Hematopoietic multipotent progenitor cell treated with erythropoietin and hydrocortisone succinate and interleukin-3 and kit ligand, for 15 days (in vitro differentiated cells): ENCODE measurements at regions not wholly inside any gene's neighbourhood (a gene's known extent, or its start where the extent isn't known, plus 50 kb on each side); places are given as distances from the start of the nearest gene placed in this dataset.
"Not testable (repeated sequence)": the region's sequence is repeated elsewhere in the genome, so short reads cannot be mapped to it uniquely, and the experiment has no call there.

Experiments
- DNase-seq: peaks from one replicate; pipeline ENCODE4 v3.0.0-alpha.2; 2015; ENCODE audit warnings: low spot score

- no peak for DNase-seq
Observed at GRCh38 chr5:72692651-72693442, 123.6 kb upstream of the TNPO1 start.

DNA sequence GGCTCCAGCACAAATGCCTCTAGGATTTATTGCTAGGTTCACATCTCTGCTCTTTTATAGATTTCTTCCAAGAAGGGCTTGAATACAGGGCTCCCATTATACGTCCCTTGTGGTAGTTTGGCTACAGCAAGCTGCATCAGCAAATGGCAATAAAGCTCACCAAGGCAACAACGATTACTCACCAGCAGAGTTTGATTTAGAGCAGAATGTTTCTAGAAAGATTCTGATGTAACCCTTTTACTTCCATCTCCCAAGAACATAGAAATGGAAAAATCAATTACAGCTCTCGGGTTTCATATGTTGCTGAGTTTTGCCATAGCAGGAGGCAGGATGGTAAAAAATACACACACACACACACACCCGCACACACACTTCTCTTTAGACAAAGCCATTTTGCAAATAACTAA lies 124.2 kb upstream of the TNPO1 start:
- DNase-seq: no peak

DNA sequence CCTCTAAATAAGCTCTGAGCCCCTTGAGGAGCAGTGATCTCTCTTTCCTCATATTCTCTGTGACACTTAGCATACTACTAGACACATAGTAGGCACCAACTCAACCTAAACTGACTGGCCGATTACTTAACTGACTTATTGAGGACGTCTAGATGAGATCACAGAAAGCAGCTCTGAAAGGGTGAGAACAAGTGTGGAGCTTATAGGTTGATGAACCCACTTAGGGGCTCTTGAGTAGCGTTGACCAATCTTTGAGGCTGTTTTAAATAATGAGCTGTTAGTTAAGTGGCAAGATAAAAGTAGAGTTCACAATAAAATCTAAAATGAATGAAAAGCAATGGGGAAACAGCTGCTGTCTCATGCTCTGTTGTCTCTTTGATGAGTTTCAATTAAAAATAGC lies 124.7 kb upstream of the TNPO1 start:
- DNase-seq: no peak

DNA sequence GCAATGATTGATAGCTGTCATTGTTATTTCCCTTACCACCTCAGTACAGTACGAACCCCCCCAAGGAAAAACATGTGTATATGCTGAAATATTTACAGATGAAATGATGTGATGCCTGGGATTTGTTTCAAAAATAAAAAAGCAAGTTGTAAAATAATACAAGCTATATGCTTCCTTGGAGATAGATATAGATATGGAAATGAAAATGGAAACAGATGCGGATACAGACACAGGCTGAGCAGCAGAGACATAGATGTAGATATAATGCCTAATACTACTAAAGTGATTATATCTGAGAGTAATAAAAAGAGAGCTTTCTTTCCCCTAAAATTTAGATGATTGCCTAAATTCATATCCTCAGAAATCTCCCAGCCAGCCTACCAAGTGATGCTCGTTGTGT lies 127.5 kb upstream of the TNPO1 start:
- DNase-seq: no peak

- no peak for DNase-seq
Observed at GRCh38 chr5:72687288-72687687, 129.2 kb upstream of the TNPO1 start.

DNA sequence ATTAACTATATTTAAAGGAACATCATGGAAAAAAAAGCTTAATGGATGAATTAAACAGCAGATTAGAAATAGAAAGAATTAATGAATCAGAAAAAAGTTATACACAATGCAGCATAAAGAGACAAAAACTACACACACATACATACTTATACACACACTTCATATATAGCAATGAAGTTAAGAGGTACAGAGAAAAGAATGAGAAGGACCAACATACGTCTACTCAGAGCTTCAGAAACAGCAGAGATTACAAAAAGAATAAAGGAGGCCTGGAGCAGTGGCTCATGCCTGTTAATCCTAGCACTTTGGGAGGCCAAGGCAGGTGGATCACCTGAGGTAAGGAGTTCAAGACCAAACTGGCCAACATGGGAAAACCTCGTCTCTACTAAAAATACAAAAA lies 133.9 kb upstream of the TNPO1 start:
- DNase-seq: no peak

- no peak for DNase-seq
Observed at GRCh38 chr5:72681781-72682180, 134.7 kb upstream of the TNPO1 start.

DNA sequence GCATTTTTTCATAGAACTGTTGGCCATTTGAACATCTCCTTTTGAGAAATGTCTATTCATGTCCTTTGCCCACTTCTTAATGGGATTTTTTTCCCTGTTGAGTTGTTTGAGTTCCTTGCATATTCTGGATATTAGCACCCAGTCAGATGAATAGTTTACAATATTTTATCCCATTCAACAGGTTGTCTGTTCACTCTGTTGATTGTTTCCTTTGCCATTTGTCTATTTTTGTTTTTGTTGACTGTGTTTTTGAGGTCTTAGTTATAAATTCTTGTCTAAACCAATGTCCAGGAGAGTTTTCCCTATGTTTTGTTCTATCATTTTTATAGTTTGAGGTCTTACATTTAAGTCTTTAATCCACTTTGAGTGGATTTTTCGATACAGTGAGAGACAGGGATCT lies 139.0 kb upstream of the TNPO1 start:
- no peak for DNase-seq

DNA sequence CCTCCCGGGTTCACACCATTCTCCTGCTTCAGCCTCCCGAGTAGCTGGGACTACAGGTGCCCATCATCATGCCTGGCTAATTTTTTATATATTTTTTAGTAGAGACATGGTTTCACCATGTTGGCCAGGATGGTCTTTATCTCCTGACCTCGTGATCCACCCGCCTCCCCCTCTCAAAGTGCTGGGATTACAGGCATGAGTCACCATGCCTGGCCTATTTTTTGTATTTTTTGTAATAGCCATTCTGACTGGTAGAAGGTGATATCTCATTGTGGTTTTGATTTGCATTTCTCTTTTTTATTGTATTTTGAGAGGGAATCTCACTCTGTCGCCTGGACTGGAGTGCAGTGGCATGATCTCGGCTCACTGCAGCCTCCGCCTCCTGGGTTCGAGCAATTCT lies 139.6 kb upstream of the TNPO1 start:
- DNase-seq: not testable (repeated sequence)

- no peak for DNase-seq
Observed at GRCh38 chr5:72673623-72674022, 142.8 kb upstream of the TNPO1 start.

GRCh38 chr5:72673180-72673579 lies 143.3 kb upstream of the TNPO1 start:
- no peak for DNase-seq

DNA sequence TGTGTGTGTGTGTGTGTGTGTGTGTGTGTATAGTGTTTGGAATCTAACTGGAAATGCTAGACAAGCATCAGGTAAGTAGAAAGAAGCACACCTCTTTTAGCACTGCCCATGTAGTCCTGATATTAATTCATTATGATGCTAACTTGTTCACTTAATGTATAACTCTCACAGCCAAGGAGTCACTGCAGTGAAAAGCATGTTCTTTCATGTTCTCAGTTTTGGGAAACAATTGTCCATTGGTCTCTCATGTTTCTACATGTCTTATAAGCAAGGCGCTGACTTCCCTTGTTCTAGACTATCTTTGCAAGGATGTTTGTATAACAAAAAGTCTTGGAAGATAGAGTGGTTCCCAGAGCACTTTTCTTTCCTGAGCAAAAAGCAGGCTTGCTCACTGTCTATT lies 148.8 kb upstream of the TNPO1 start:
- no peak for DNase-seq

DNA sequence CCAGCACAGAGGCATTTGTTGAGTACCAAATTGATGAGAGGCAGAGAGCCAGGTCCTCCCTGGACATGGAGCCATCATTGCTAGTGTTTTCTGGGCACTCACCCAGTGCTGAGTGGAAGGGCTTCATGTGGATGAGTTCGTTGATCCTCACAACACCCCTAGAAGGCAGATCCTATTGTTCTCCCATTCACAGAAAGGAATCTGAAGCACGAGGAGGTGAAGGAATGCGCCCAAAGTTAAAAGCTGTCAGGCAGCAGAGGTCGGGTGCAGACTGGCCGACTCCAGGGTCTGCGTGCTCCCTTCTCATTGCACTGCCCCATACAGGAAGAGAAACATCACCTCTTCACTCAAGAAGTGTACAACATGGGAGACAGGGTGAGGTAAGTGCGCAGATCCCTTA lies 153.5 kb upstream of the TNPO1 start:
- DNase-seq: no peak

- DNase-seq: no peak
Observed at GRCh38 chr5:72662305-72662704, 154.2 kb upstream of the TNPO1 start.

DNA sequence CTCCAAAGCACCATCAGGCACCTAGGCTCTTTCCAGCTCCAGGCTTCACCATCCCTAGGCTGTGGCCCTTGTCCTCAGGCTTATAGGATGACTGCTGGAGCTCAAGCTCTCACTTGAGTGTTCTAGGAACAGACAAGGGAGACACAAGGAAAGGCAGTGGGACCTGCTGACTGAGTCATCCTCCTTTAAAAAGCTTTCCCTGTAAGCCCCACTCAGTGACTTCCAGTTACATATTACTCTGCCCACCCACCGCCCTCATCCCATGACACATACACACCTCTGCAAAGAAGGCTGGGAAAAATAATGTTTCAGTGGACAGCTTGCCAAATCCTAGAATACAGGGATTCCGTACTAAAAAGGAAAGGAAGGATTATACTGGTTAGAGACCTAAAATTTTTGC lies 154.2 kb upstream of the ZNF366 start:
- DNase-seq: no peak

DNA sequence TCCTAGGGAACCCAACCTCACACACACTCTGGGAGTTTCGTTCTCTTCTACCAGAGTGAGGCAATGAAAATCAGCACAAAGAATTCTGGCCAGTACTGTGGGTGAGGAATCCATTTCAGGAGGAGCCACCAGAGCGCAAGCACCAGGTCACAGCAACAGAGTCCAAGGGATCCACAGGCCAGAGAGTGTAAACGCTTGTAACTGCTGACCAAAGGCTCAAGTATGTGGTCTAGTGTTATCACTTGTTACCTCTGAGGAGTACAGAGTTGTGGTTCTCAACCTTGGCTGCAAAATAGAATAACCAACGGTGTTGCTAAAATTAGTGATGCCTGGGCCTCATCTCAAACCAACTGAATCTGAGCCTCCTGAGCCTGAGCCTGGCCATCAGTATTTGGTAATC lies 152.5 kb upstream of the ZNF366 start:
- no peak for DNase-seq

DNA sequence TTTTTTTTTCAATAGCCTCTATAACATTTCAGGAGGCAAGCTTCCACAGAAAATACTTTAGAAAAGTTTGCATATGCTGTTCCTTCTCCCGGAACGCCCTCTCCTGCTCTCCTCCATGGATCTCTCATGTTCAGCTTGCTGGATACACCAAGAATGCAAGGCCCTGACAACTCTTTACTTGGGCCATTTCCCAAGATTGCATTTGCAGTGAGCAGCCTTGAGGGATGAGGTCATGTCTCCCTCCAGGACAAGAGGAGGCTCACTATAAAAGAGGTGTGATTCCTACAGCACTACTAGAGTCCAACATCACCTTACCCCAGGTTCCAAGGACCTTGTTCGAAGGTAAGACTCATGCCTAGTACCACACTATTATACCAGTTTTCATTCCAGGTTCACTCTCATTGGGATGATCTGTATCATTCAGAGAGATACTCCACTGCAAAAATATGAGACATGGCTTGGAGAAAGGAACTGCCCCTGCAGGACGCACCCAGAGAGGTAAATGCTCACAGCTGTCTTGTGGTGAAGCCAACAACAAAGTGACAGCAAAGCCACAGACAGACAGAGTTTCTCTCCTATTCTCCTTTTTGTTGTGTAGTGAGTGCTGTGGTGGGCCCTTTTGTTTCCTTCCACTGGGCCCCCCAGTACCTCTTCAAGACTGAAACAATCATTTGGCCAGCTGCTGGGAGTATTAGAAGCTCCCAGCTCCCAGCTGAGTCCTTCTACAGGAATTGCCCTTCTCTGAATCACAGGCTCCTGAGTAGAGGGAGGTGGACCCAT lies 151.7 kb upstream of the ZNF366 start:
- no peak for DNase-seq

DNA sequence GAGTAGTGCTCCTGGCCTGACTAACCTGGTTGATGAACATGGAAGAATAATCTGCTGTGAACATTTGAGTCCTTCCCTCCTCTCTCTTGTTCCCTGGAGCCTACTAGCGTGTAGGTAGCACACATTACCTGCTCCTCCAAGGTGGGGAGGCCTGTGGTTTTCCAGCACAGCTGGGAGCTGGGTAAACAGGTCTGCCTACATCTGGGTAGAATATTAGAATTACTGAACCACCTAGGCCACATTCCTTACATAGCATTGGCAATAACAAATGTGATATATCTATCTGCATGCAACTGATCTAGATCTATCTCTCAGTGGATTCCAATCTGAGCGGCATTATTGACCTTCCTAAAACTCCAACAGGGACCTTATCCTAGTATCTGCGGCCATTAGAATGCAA lies 151.0 kb upstream of the ZNF366 start:
- DNase-seq: no peak

GRCh38 chr5:72656756-72657513 lies 149.7 kb upstream of the ZNF366 start:
- DNase-seq: no peak

GRCh38 chr5:72656331-72656730 lies 149.1 kb upstream of the ZNF366 start:
- DNase-seq: no peak

DNA sequence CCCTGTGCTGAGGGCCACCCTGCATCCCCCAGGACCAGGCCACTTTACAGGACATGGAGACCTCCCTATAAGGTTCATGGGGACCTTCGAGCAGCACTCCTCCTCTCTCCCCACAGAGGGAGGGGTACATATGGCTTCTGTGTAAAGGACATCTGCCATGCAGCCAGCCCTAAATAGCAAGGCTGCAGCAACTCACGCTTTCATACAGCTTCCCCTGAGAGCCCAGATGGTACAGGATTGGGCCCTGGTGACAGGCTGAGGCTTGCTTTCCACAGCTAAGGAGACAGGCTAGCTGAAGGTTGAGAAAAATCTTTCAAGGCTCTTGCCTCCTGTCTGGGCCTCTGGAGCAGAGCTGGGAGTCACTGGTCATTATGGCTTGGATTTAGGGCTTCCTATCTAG lies 147.0 kb upstream of the ZNF366 start:
- DNase-seq: no peak

DNA sequence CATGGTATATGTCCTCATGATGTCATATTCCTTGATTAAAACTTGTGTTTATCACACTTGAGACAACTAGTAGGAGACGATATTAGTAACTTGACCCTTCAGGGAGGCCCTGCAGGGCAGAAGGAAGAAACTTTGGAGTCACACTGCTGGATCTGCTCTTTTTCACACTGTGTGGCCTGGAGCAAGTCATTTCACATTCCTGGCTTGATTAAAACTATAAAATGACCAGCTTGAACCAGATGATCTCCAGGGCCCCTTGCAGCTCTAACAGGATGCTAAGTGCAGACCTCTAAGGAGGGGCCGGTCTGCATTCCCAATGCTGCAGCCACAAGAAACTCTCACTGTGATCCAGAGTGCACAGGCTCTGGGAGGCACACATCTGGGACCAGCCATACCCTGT lies 146.4 kb upstream of the ZNF366 start:
- DNase-seq: no peak

DNA sequence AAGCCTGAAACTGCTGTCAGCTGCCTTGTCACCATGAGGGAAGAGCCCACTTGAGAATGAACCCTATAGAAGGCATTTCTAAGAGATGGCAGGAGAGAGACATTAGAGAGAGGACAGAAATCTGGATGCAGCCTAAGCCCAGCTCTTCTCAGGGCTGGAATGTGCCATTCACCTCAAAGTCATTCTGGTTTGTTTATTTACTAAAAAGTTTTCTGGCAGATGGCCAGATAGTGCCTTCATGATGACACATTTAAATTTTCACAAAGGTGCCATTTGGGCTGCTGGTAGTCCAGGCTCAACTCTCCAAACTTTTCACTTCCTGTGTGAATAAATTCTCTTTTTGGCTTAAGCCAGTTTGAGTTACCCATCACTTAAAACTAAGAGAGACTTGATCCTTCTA lies 144.6 kb upstream of the ZNF366 start:
- DNase-seq: no peak
